ENCODE measurements at regions not wholly inside any gene's neighbourhood (a gene's known extent, or its start where the extent isn't known, plus 50 kb on each side); places are given as distances from the start of the nearest gene placed in this dataset.
"Not testable (repeated sequence)": the region's sequence is repeated elsewhere in the genome, so short reads cannot be mapped to it uniquely, and the experiment has no call there.

GRCh38 chr2:223316342-223316741 lies 264.4 kb downstream of the KCNE4 start:
- DNase-seq (no peak), ATAC-seq (no peak)
- Histone ChIP-seq H3K9me3 (no peaks in the 10 kb centered on the region), H3K27me3 (no peaks in the 10 kb centered on the region), H3K36me3 (no peaks in the 10 kb centered on the region), H3K4me1 (no peaks in the 10 kb centered on the region), H3K27ac (no peak overlapping the region), H3K4me3 (no peak overlapping the region)
- TF ChIP-seq CTCF (IDR thresholded peaks at IDR 0.05 in 4 of 5, conservative IDR thresholded peaks at IDR 0.05 in 1 of 5) (no peak), POLR2A (IDR thresholded peaks at IDR 0.05) (no peak)
- intact Hi-C loops (cut with DNase I; ENCODE audit: low total_unique reads): no loop called here
- in situ Hi-C loops (cut with MboI; ENCODE audit: low sequenced_read_pairs in 4 of 4): no loop called here

- Histone ChIP-seq H3K27ac (no peak overlapping the region), H3K4me3 (no peak overlapping the region), H3K27me3 (no peaks in the 10 kb centered on the region), H3K36me3 (no peaks in the 10 kb centered on the region), H3K4me1 (no peaks in the 10 kb centered on the region), H3K9me3 (no peaks in the 10 kb centered on the region)
- in situ Hi-C loops (cut with MboI; ENCODE audit: low sequenced_read_pairs in 4 of 4): no loop called here
- TF ChIP-seq POLR2A (IDR thresholded peaks at IDR 0.05): no peak
- TF ChIP-seq CTCF (IDR thresholded peaks at IDR 0.05 in 4 of 5, conservative IDR thresholded peaks at IDR 0.05 in 1 of 5): no peak
- intact Hi-C loops (cut with DNase I; ENCODE audit: low total_unique reads): no loop called here
- ATAC-seq (no peak), DNase-seq (no peak)
These were observed 267.6 kb downstream of the KCNE4 start for GRCh38 chr2:223319601-223320000.

GRCh38 chr2:223324402-223324801 lies 272.4 kb downstream of the KCNE4 start:
- Histone ChIP-seq H3K27me3 (no peaks in the 10 kb centered on the region), H3K9me3 (no peaks in the 10 kb centered on the region), H3K4me3 (no peak overlapping the region), H3K36me3 (no peaks in the 10 kb centered on the region), H3K27ac (no peak overlapping the region), H3K4me1 (no peaks in the 10 kb centered on the region)
- ATAC-seq (no peak), DNase-seq (no peak)
- TF ChIP-seq POLR2A (IDR thresholded peaks at IDR 0.05) (no peak), CTCF (IDR thresholded peaks at IDR 0.05 in 4 of 5, conservative IDR thresholded peaks at IDR 0.05 in 1 of 5) (no peak)
- intact Hi-C loops (cut with DNase I; ENCODE audit: low total_unique reads) (no loop called here), in situ Hi-C loops (cut with MboI; ENCODE audit: low sequenced_read_pairs in 4 of 4) (no loop called here)

- intact Hi-C loops (cut with DNase I; ENCODE audit: low total_unique reads): no loop called here
- Histone ChIP-seq H3K4me1 (no peaks in the 10 kb centered on the region), H3K9me3 (no peaks in the 10 kb centered on the region), H3K27ac (no peak overlapping the region), H3K36me3 (no peaks in the 10 kb centered on the region), H3K4me3 (no peak overlapping the region), H3K27me3 (no peaks in the 10 kb centered on the region)
- TF ChIP-seq POLR2A (IDR thresholded peaks at IDR 0.05): no peak
- no peak for ATAC-seq
- DNase-seq: no peak
- in situ Hi-C loops (cut with MboI; ENCODE audit: low sequenced_read_pairs in 4 of 4): no loop called here
These were observed 273.6 kb downstream of the SCG2 start for GRCh38 chr2:223328578-223328977.

GRCh38 chr2:223330747-223331146 lies 271.4 kb downstream of the SCG2 start:
- H3K4me1 ChIP-seq; ATAC-seq; in situ Hi-C loops (cut with MboI; ENCODE audit: low sequenced_read_pairs in 4 of 4); DNase-seq; H3K27me3 ChIP-seq; H3K9me3 ChIP-seq; H3K4me3 ChIP-seq; H3K27ac ChIP-seq; H3K36me3 ChIP-seq; intact Hi-C loops (cut with DNase I; ENCODE audit: low total_unique reads): not testable (repeated sequence)

GRCh38 chr2:223338016-223338415 lies 264.1 kb downstream of the SCG2 start:
- in situ Hi-C loops (cut with MboI; ENCODE audit: low sequenced_read_pairs in 4 of 4) (no loop called here), intact Hi-C loops (cut with DNase I; ENCODE audit: low total_unique reads) (no loop called here)
- H3K9me3 ChIP-seq: no peaks in the 10 kb centered on the region
- no peaks in the 10 kb centered on the region for H3K36me3 ChIP-seq
- H3K27ac ChIP-seq: peak overlapping the region in 1 of 4 donors; percentile 17
- H3K4me3 ChIP-seq: no peak overlapping the region
- no peaks in the 10 kb centered on the region for H3K4me1 ChIP-seq
- DNase-seq: no peak
- ATAC-seq: no peak
- TF ChIP-seq POLR2A (IDR thresholded peaks at IDR 0.05) (no peak), CTCF (IDR thresholded peaks at IDR 0.05 in 4 of 5, conservative IDR thresholded peaks at IDR 0.05 in 1 of 5) (no peak)
- H3K27me3 ChIP-seq: no peaks in the 10 kb centered on the region

Measured in gastrocnemius medialis (tissue), 4 donors.